B cell (primary cell): ENCODE measurements at regions not wholly inside any gene's neighbourhood (a gene's known extent, or its start where the extent isn't known, plus 50 kb on each side); places are given as distances from the start of the nearest gene placed in this dataset.

ENCODE experiments used
- ATAC-seq: fragments of 200-7000 bp; cut with Tn5 transposase; one replicate; pipeline ENCODE4 v1.10.0; 2021; ENCODE audit warnings: low read depth, mild to moderate bottlenecking, moderate number of reproducible peaks, moderate library complexity
- CTCF ChIA-PET: fragments of 350-600 bp; sonication (Branson Sonifier 250); formaldehyde crosslinking; loops from one replicate; lab custom pipeline; 2021; ENCODE audit warnings: antibody characterized with exemption, inconsistent platforms; lab: Charles Lee
- POLR2A ChIA-PET: fragments of 350-600 bp; sonication (Branson Sonifier 250); formaldehyde crosslinking; loops from one replicate; lab custom pipeline; 2021; ENCODE audit warnings: antibody characterized with exemption; lab: Charles Lee
- DNase-seq: peaks from one replicate; pipeline ENCODE4 v3.0.0; 2013
- H2AFZ ChIP-seq: 2 replicates; pipeline ENCODE4 v1.6.1; 2012; ENCODE audit warnings: mild to moderate bottlenecking, low read depth, low read length; ENCODE audit not compliant: insufficient read depth, poor library complexity, severe bottlenecking
- H3K27ac ChIP-seq, 2 donors: 1 replicate in 1 of 2; 2 replicates in 1 of 2; pipeline ENCODE4 v1.5.1; 2012 to 2013; ENCODE audit warnings: low read length in 2 of 2, mild to moderate bottlenecking in 2 of 2, moderate library complexity in 1 of 2
- H3K27me3 ChIP-seq, 4 experiments: fragments of 200-600 bp in 1 of 4; sonication (generic) in 1 of 4; replicated peaks in 1 of 4; 1 replicate in 2 of 4; 2 replicates in 2 of 4; pipeline versions ENCODE4 v1.6.1 to v1.7.0; 2013 to 2016; ENCODE audit warnings: low read length in 3 of 4, mild to moderate bottlenecking in 2 of 4, mixed read lengths in 1 of 4, moderate library complexity in 1 of 4; ENCODE audit not compliant: insufficient read depth in 4 of 4, control insufficient read depth in 3 of 4; ENCODE audit errors: control extremely low read depth in 1 of 4
- H3K36me3 ChIP-seq, 2 experiments: replicated peaks in 1 of 2; 1 replicate in 1 of 2; 2 replicates in 1 of 2; pipeline versions ENCODE4 v1.6.1 to v1.7.1; 2013; ENCODE audit warnings: low read length in 1 of 2; ENCODE audit not compliant: insufficient read depth in 2 of 2, control insufficient read depth in 1 of 2; ENCODE audit errors: control extremely low read depth in 1 of 2, extremely low read depth in 1 of 2
- H3K4me1 ChIP-seq, 2 donors: fragments of 200-600 bp in 1 of 2; sonication (generic) in 1 of 2; 1 replicate in 1 of 2; 2 replicates in 1 of 2; pipeline versions ENCODE4 v1.5.1 to v1.6.1; 2013 to 2017; ENCODE audit warnings: low read length in 2 of 2; ENCODE audit not compliant: control insufficient read depth in 2 of 2, insufficient read depth in 2 of 2
- H3K4me2 ChIP-seq: replicated peaks from 2 replicates; pipeline ENCODE3; 2012; ENCODE audit warnings: mild to moderate bottlenecking, low read depth, low read length; ENCODE audit not compliant: poor library complexity, severe bottlenecking
- H3K4me3 ChIP-seq, 5 experiments: fragments of 200-600 bp in 1 of 5; sonication (generic) in 1 of 5; 1 replicate in 3 of 5; 2 replicates in 2 of 5; pipeline versions ENCODE4 v1.5.1 to v1.7.0; 2011 to 2016; ENCODE audit warnings: low read length in 4 of 5, mild to moderate bottlenecking in 4 of 5, low read depth in 2 of 5, control low read depth in 1 of 5, moderate library complexity in 1 of 5; ENCODE audit not compliant: insufficient read depth in 1 of 5; ENCODE audit errors: control extremely low read depth in 1 of 5, extremely low read depth in 1 of 5
- H3K79me2 ChIP-seq: fragments of 200-600 bp; sonication (generic); one replicate; pipeline ENCODE4 v1.6.0; 2016; ENCODE audit warnings: low read length; ENCODE audit not compliant: control insufficient read depth, insufficient read depth
- H3K9ac ChIP-seq: fragments of 200-600 bp; sonication (generic); 2 replicates; pipeline ENCODE4 v1.6.1; 2017; ENCODE audit warnings: mild to moderate bottlenecking, low read length, moderate library complexity
- H3K9me3 ChIP-seq, 3 donors: one replicate each; pipeline versions ENCODE4 v1.6.1 to v1.7.1; 2013; ENCODE audit warnings: low read length in 2 of 3; ENCODE audit not compliant: control insufficient read depth in 2 of 3, insufficient read depth in 1 of 3; ENCODE audit errors: control extremely low read depth in 1 of 3
- H4K20me1 ChIP-seq: 2 replicates; pipeline ENCODE4 v1.6.0; 2012; ENCODE audit warnings: mild to moderate bottlenecking, low read length; ENCODE audit not compliant: insufficient read depth, control insufficient read depth, poor library complexity, severe bottlenecking
- H3K27ac Mint-ChIP-seq: one replicate; pipeline ENCODE4 v1.8.0; 2021; ENCODE audit warnings: mixed read lengths
- H3K27me3 Mint-ChIP-seq: one replicate; pipeline ENCODE4 v1.8.0; 2021; ENCODE audit warnings: mixed read lengths
- H3K4me1 Mint-ChIP-seq: one replicate; pipeline ENCODE4 v1.8.0; 2021; ENCODE audit warnings: mixed read lengths
- H3K4me3 Mint-ChIP-seq: one replicate; pipeline ENCODE4 v1.8.0; 2021; ENCODE audit warnings: mixed read lengths
- H3K9me3 Mint-ChIP-seq: one replicate; pipeline ENCODE4 v1.8.0; 2022; ENCODE audit warnings: mixed read lengths; ENCODE audit not compliant: insufficient read depth
- EZH2 ChIP-seq: IDR thresholded peaks from 2 replicates; pipeline ENCODE4 v1.6.1; 2012; ENCODE audit warnings: borderline replicate concordance, low read depth, mild to moderate bottlenecking, moderate library complexity, low read length; ENCODE audit not compliant: insufficient read depth, poor library complexity, severe bottlenecking
- WGBS: methylation state at CpG from one replicate; pipeline ENCODE4 v1.1.5; 2013; ENCODE audit warnings: missing lambda C conversion rate; ENCODE audit not compliant: insufficient coverage; 5-methylcytosine and 5-hydroxymethylcytosine counted together
- intact Hi-C: fragments of 100-400 bp; cut with micrococcal nuclease; formaldehyde crosslinking; loops from one replicate; pipeline ENCODE4 v1.10.0; 2022
- TF ChIP-seq, protein P1 (sequence below): fragments of 200-600 bp; IDR thresholded peaks from one replicate; pipeline ENCODE4 v1.8.0; 2022; ENCODE audit warnings: antibody characterized with exemption, mild to moderate bottlenecking

DNA sequence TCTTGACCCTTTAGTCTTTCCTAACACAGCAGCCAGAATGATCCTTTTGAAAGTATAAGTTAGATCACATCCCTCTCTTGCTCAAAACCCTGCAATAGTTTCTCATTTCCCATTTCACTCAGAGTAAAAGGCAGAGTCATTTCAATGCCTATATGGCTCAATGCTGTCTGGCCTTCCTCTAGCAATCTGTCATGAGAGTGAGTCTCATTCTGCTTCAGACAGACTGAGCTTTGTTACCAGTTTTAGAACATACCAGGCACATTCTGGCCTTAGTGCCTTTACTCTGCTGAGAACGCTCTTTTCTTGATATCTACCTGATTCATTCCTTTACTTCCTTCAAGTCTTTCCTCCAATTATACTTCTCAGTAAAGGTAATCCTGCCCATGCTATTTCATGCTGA lies 372.8 kb upstream of the PKN2 start:
- ChIA-PET CTCF (no interaction called here), POLR2A (no interaction called here)
- 91% methylated on average over 1 of the region's 1 CpG for WGBS
- no peaks in the 10 kb centered on the region for H3K79me2 ChIP-seq
- H3K36me3 ChIP-seq, result no peaks in the 10 kb centered on the region
- H3K27me3 ChIP-seq, result no peaks in the 10 kb centered on the region
- no peak for TF ChIP-seq EZH2
- TF ChIP-seq, protein P1, sequence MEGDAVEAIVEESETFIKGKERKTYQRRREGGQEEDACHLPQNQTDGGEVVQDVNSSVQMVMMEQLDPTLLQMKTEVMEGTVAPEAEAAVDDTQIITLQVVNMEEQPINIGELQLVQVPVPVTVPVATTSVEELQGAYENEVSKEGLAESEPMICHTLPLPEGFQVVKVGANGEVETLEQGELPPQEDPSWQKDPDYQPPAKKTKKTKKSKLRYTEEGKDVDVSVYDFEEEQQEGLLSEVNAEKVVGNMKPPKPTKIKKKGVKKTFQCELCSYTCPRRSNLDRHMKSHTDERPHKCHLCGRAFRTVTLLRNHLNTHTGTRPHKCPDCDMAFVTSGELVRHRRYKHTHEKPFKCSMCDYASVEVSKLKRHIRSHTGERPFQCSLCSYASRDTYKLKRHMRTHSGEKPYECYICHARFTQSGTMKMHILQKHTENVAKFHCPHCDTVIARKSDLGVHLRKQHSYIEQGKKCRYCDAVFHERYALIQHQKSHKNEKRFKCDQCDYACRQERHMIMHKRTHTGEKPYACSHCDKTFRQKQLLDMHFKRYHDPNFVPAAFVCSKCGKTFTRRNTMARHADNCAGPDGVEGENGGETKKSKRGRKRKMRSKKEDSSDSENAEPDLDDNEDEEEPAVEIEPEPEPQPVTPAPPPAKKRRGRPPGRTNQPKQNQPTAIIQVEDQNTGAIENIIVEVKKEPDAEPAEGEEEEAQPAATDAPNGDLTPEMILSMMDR, result no peak
- H4K20me1 ChIP-seq, result no peaks in the 10 kb centered on the region
- H3K4me1 ChIP-seq, result no peaks in the 10 kb centered on the region
- H3K4me3 ChIP-seq, result no peak overlapping the region
- DNase-seq (no peak), ATAC-seq (no peak)
- H3K4me2 ChIP-seq, result no peak overlapping the region
- no peak overlapping the region for H3K27ac Mint-ChIP-seq
- H3K4me3 Mint-ChIP-seq, result no peak overlapping the region
- H3K27ac ChIP-seq, result no peak overlapping the region
- H2AFZ ChIP-seq, result no peak overlapping the region
- intact Hi-C loops, result no loop called here
- no peaks in the 10 kb centered on the region for H3K4me1 Mint-ChIP-seq
- no peaks in the 10 kb centered on the region for H3K9me3 ChIP-seq
- no peaks in the 10 kb centered on the region for H3K9me3 Mint-ChIP-seq
- H3K27me3 Mint-ChIP-seq, result peaks cover 15% of the 10 kb centered on the region
- H3K9ac ChIP-seq, result no peak overlapping the region

DNA sequence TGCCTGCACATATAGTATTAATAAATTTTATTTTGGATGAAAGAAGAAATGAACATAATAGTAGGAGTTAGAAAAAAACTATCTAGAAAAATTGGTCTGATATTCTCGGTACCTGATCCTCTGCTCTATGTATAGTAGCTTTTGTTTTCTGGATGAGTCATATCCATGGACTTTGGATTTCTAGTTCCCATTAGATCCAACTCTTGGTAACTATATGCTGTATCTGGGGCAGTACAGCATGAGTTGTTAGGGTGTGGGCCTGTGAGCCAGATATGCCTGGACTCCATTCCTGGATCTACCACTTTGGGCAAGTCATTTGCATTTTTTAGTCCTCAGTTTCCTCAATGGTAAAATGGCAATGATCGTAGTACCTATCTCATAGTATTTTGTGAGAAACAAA lies 372.2 kb upstream of the PKN2 start:
- Histone ChIP-seq H3K9me3 (no peaks in the 10 kb centered on the region), H3K27ac (no peak overlapping the region), H3K79me2 (no peaks in the 10 kb centered on the region), H4K20me1 (no peaks in the 10 kb centered on the region), H3K4me3 (no peak overlapping the region), H3K9ac (no peak overlapping the region), H3K36me3 (no peaks in the 10 kb centered on the region), H3K4me1 (no peaks in the 10 kb centered on the region), H3K4me2 (no peak overlapping the region), H3K27me3 (no peaks in the 10 kb centered on the region), H2AFZ (no peak overlapping the region)
- intact Hi-C loops, result no loop called here
- H3K27ac Mint-ChIP-seq, result no peak overlapping the region
- H3K4me1 Mint-ChIP-seq, result no peaks in the 10 kb centered on the region
- no peak overlapping the region for H3K4me3 Mint-ChIP-seq
- H3K9me3 Mint-ChIP-seq, result no peaks in the 10 kb centered on the region
- ATAC-seq (no peak), DNase-seq (no peak)
- TF ChIP-seq EZH2, result no peak
- TF ChIP-seq, protein P1, result no peak
- no CpG with 5 or more reads among the region's 2 CpGs for WGBS
- peaks cover 10% of the 10 kb centered on the region for H3K27me3 Mint-ChIP-seq
- ChIA-PET POLR2A (no interaction called here), CTCF (no interaction called here)
